ENCODE measurements at regions not wholly inside any gene's neighbourhood (a gene's known extent, or its start where the extent isn't known, plus 50 kb on each side); places are given as distances from the start of the nearest gene placed in this dataset.

- H2BK15ac ChIP-seq (ENCODE audit: low read depth, poor library complexity, severe bottlenecking): no peak overlapping the region
- no peaks in the 10 kb centered on the region for H3K4me1 ChIP-seq (ENCODE audit: control insufficient read depth, insufficient read depth, low read depth, low read length)
- H3K9ac ChIP-seq (ENCODE audit: low read length): no peak overlapping the region
- H2AFZ ChIP-seq (ENCODE audit: low read depth, low read length): no peak overlapping the region
- H3K18ac ChIP-seq (ENCODE audit: low read depth in 1 of 2, low read length in 2 of 2): no peak overlapping the region
- H2BK120ac ChIP-seq (ENCODE audit: low read depth, low read length): no peak overlapping the region
- WGBS: no CpG with 5 or more reads among the region's 1 CpG
- no peak overlapping the region for H2AK5ac ChIP-seq (ENCODE audit: low read length, severe bottlenecking)
- H3K4me2 ChIP-seq (ENCODE audit: low read length, poor library complexity, severe bottlenecking): no peak overlapping the region
- H3K79me1 ChIP-seq (replicated peaks; ENCODE audit: low read length, poor library complexity, severe bottlenecking): no peaks in the 10 kb centered on the region
- H3K4ac ChIP-seq (ENCODE audit: low read depth in 1 of 2, low read length in 2 of 2): no peak overlapping the region
- H3K27me3 ChIP-seq (ENCODE audit: control insufficient read depth in 1 of 2, insufficient read depth in 1 of 2, low read length in 2 of 2): no peaks in the 10 kb centered on the region
- H3K4me3 ChIP-seq (ENCODE audit: insufficient read depth in 1 of 2, low read depth in 1 of 2, low read length in 2 of 2): no peak overlapping the region
- no peak overlapping the region for H3K14ac ChIP-seq (ENCODE audit: low read length in 2 of 2)
- DNase-seq: no peak
- H3K23ac ChIP-seq (ENCODE audit: low read length in 2 of 2): no peak overlapping the region
- H3K9me3 ChIP-seq (ENCODE audit: control insufficient read depth, low read length): peaks cover 8% of the 10 kb centered on the region
- no peak overlapping the region for H2BK5ac ChIP-seq (ENCODE audit: low read depth, low read length, poor library complexity, severe bottlenecking)
- H4K91ac ChIP-seq (ENCODE audit: low read length): no peak overlapping the region
- no peaks in the 10 kb centered on the region for H3K36me3 ChIP-seq (ENCODE audit: control insufficient read depth in 1 of 2, insufficient read depth in 2 of 2, low read depth in 1 of 2, low read length in 2 of 2)
- H2BK12ac ChIP-seq (ENCODE audit: low read length in 2 of 2): no peak overlapping the region
- no peak overlapping the region for H4K8ac ChIP-seq (ENCODE audit: low read length)
- no peak overlapping the region for H3K27ac ChIP-seq (ENCODE audit: low read length, poor library complexity, severe bottlenecking)
Observed at GRCh38 chr3:182636646-182637045, 156.7 kb upstream of the ATP11B start.

- H3K79me1 ChIP-seq (replicated peaks; ENCODE audit: low read length, poor library complexity, severe bottlenecking): no peaks in the 10 kb centered on the region
- H3K4ac ChIP-seq (ENCODE audit: low read depth in 1 of 2, low read length in 2 of 2): no peak overlapping the region
- H3K27me3 ChIP-seq (ENCODE audit: control insufficient read depth in 1 of 2, insufficient read depth in 1 of 2, low read length in 2 of 2): no peaks in the 10 kb centered on the region
- H3K23ac ChIP-seq (ENCODE audit: low read length in 2 of 2): no peak overlapping the region
- H3K4me1 ChIP-seq (ENCODE audit: control insufficient read depth, insufficient read depth, low read depth, low read length): no peaks in the 10 kb centered on the region
- H3K14ac ChIP-seq (ENCODE audit: low read length in 2 of 2): no peak overlapping the region
- H2AK5ac ChIP-seq (ENCODE audit: low read length, severe bottlenecking): no peak overlapping the region
- no peak overlapping the region for H2AFZ ChIP-seq (ENCODE audit: low read depth, low read length)
- H3K4me3 ChIP-seq (ENCODE audit: insufficient read depth in 1 of 2, low read depth in 1 of 2, low read length in 2 of 2): no peak overlapping the region
- no peak overlapping the region for H3K18ac ChIP-seq (ENCODE audit: low read depth in 1 of 2, low read length in 2 of 2)
- no peak overlapping the region for H3K4me2 ChIP-seq (ENCODE audit: low read length, poor library complexity, severe bottlenecking)
- peaks cover 8% of the 10 kb centered on the region for H3K9me3 ChIP-seq (ENCODE audit: control insufficient read depth, low read length)
- 66% methylated on average over 2 of the region's 2 CpGs for WGBS
- no peak overlapping the region for H2BK15ac ChIP-seq (ENCODE audit: low read depth, poor library complexity, severe bottlenecking)
- H2BK120ac ChIP-seq (ENCODE audit: low read depth, low read length): no peak overlapping the region
- H4K8ac ChIP-seq (ENCODE audit: low read length): no peak overlapping the region
- H3K36me3 ChIP-seq (ENCODE audit: control insufficient read depth in 1 of 2, insufficient read depth in 2 of 2, low read depth in 1 of 2, low read length in 2 of 2): no peaks in the 10 kb centered on the region
- no peak overlapping the region for H3K27ac ChIP-seq (ENCODE audit: low read length, poor library complexity, severe bottlenecking)
- no peak for DNase-seq
- H4K91ac ChIP-seq (ENCODE audit: low read length): no peak overlapping the region
- no peak overlapping the region for H2BK5ac ChIP-seq (ENCODE audit: low read depth, low read length, poor library complexity, severe bottlenecking)
- no peak overlapping the region for H2BK12ac ChIP-seq (ENCODE audit: low read length in 2 of 2)
- no peak overlapping the region for H3K9ac ChIP-seq (ENCODE audit: low read length)
Observed at GRCh38 chr3:182637350-182638110, 155.8 kb upstream of the ATP11B start.

- no peak overlapping the region for H3K9ac ChIP-seq (ENCODE audit: low read length)
- H3K14ac ChIP-seq (ENCODE audit: low read length in 2 of 2): no peak overlapping the region
- no peak overlapping the region for H2BK5ac ChIP-seq (ENCODE audit: low read depth, low read length, poor library complexity, severe bottlenecking)
- no peak overlapping the region for H2BK120ac ChIP-seq (ENCODE audit: low read depth, low read length)
- H2AFZ ChIP-seq (ENCODE audit: low read depth, low read length): no peak overlapping the region
- 62% methylated on average over 2 of the region's 3 CpGs for WGBS
- no peaks in the 10 kb centered on the region for H3K4me1 ChIP-seq (ENCODE audit: control insufficient read depth, insufficient read depth, low read depth, low read length)
- no peak overlapping the region for H4K8ac ChIP-seq (ENCODE audit: low read length)
- H3K4me2 ChIP-seq (ENCODE audit: low read length, poor library complexity, severe bottlenecking): no peak overlapping the region
- H3K4me3 ChIP-seq (ENCODE audit: insufficient read depth in 1 of 2, low read depth in 1 of 2, low read length in 2 of 2): no peak overlapping the region
- no peak overlapping the region for H2BK15ac ChIP-seq (ENCODE audit: low read depth, poor library complexity, severe bottlenecking)
- no peak overlapping the region for H3K23ac ChIP-seq (ENCODE audit: low read length in 2 of 2)
- H2BK12ac ChIP-seq (ENCODE audit: low read length in 2 of 2): no peak overlapping the region
- H3K27me3 ChIP-seq (ENCODE audit: control insufficient read depth in 1 of 2, insufficient read depth in 1 of 2, low read length in 2 of 2): no peaks in the 10 kb centered on the region
- H2AK5ac ChIP-seq (ENCODE audit: low read length, severe bottlenecking): no peak overlapping the region
- H3K79me1 ChIP-seq (replicated peaks; ENCODE audit: low read length, poor library complexity, severe bottlenecking): no peaks in the 10 kb centered on the region
- no peak overlapping the region for H3K18ac ChIP-seq (ENCODE audit: low read depth in 1 of 2, low read length in 2 of 2)
- no peak overlapping the region for H4K91ac ChIP-seq (ENCODE audit: low read length)
- DNase-seq: no peak
- no peak overlapping the region for H3K4ac ChIP-seq (ENCODE audit: low read depth in 1 of 2, low read length in 2 of 2)
- no peaks in the 10 kb centered on the region for H3K36me3 ChIP-seq (ENCODE audit: control insufficient read depth in 1 of 2, insufficient read depth in 2 of 2, low read depth in 1 of 2, low read length in 2 of 2)
- peaks cover 8% of the 10 kb centered on the region for H3K9me3 ChIP-seq (ENCODE audit: control insufficient read depth, low read length)
- no peak overlapping the region for H3K27ac ChIP-seq (ENCODE audit: low read length, poor library complexity, severe bottlenecking)
Observed at GRCh38 chr3:182644013-182644412, 149.3 kb upstream of the ATP11B start.

GRCh38 chr3:182644790-182645433 is 148.4 kb upstream of the ATP11B start:
- H3K9me3 ChIP-seq (ENCODE audit: control insufficient read depth, low read length): peaks cover 7% of the 10 kb centered on the region
- no peaks in the 10 kb centered on the region for H3K36me3 ChIP-seq (ENCODE audit: control insufficient read depth in 1 of 2, insufficient read depth in 2 of 2, low read depth in 1 of 2, low read length in 2 of 2)
- DNase-seq: no peak
- no peak overlapping the region for H2BK15ac ChIP-seq (ENCODE audit: low read depth, poor library complexity, severe bottlenecking)
- H3K14ac ChIP-seq (ENCODE audit: low read length in 2 of 2): no peak overlapping the region
- no peak overlapping the region for H4K91ac ChIP-seq (ENCODE audit: low read length)
- no peak overlapping the region for H3K18ac ChIP-seq (ENCODE audit: low read depth in 1 of 2, low read length in 2 of 2)
- H2AFZ ChIP-seq (ENCODE audit: low read depth, low read length): no peak overlapping the region
- H2AK5ac ChIP-seq (ENCODE audit: low read length, severe bottlenecking): no peak overlapping the region
- H4K8ac ChIP-seq (ENCODE audit: low read length): no peak overlapping the region
- H3K27me3 ChIP-seq (ENCODE audit: control insufficient read depth in 1 of 2, insufficient read depth in 1 of 2, low read length in 2 of 2): no peaks in the 10 kb centered on the region
- H3K9ac ChIP-seq (ENCODE audit: low read length): no peak overlapping the region
- no peaks in the 10 kb centered on the region for H3K4me1 ChIP-seq (ENCODE audit: control insufficient read depth, insufficient read depth, low read depth, low read length)
- no CpG with 5 or more reads among the region's 5 CpGs for WGBS
- no peak overlapping the region for H3K4me2 ChIP-seq (ENCODE audit: low read length, poor library complexity, severe bottlenecking)
- no peaks in the 10 kb centered on the region for H3K79me1 ChIP-seq (replicated peaks; ENCODE audit: low read length, poor library complexity, severe bottlenecking)
- H2BK12ac ChIP-seq (ENCODE audit: low read length in 2 of 2): no peak overlapping the region
- H3K4me3 ChIP-seq (ENCODE audit: insufficient read depth in 1 of 2, low read depth in 1 of 2, low read length in 2 of 2): no peak overlapping the region
- no peak overlapping the region for H3K4ac ChIP-seq (ENCODE audit: low read depth in 1 of 2, low read length in 2 of 2)
- no peak overlapping the region for H2BK5ac ChIP-seq (ENCODE audit: low read depth, low read length, poor library complexity, severe bottlenecking)
- no peak overlapping the region for H3K23ac ChIP-seq (ENCODE audit: low read length in 2 of 2)
- H3K27ac ChIP-seq (ENCODE audit: low read length, poor library complexity, severe bottlenecking): no peak overlapping the region
- no peak overlapping the region for H2BK120ac ChIP-seq (ENCODE audit: low read depth, low read length)
